ENCODE measurements at regions not wholly inside any gene's neighbourhood (a gene's known extent, or its start where the extent isn't known, plus 50 kb on each side); places are given as distances from the start of the nearest gene placed in this dataset.
"Not testable (repeated sequence)": the region's sequence is repeated elsewhere in the genome, so short reads cannot be mapped to it uniquely, and the experiment has no call there.

DNA sequence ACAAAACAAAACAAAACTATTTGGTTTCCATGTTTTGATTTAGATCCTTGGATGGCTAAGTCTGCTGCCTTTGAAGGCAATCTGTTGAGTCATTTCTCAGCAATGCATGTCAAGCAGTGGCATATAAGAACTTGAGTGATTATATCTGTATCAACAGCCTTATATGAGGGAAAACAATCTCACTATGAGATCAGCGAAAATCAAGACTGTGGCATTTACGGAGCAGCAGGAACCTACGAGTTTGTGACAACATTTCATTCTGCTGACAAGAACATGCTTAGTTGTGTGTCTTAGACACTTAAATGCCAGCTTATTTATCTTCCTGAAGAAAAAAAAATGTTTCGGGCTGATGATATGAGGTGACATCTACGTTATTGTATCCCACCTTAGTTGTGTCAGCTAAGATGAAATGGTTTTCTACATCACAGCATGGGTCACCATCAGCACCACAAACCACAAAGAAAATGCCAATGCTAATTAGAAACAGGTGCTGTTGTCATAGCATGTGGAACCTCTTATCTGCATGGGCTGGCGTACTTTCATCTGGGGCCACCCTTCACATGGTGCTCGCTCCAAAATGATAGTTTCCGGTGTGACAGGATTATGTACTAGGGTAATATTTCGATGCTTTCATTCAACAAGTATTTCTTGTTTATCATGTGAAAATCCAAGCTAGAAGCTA, 1085.5 kb downstream of the SORCS1 start:
- DNase-seq: peak in 1 of 3 donors; percentile 12

DNA sequence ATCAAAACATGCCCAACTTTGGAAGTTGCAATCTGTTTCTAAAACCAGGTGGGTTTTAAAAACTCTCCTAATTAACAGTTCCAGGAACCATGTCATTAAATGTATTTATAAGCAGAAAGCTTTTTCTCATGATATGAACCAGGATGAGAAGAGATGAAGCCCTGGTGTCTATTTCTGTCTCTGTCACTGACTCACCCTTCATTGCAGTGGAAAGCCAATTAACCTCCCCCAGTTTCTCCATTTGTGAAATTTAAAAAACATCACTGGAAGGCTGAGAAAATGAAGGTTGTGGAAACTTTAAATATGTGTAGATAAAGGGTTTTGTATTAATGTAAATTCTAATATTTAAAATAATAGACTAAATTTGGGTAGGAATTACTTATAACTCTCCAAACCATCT, 1088.0 kb downstream of the SORCS1 start:
- no peak for DNase-seq

DNA sequence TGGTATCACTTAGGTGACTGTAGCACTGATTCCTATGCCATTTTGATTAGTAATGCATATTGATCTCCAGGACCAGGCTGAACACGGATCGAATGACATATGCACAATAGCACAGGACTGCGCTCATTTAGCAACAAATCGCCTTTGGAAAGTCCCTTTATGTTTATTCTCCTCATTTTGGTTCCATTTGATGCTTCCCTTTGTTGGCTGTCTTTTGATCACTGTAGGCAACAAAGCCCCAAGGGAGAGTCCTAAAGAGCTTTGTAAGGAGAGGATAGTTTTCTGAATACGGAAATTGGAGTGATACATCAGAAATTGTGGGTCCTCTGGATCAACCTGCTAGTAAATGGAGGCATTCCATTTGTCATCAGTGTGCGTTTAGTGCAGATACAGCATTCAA, 1111.4 kb downstream of the SORCS1 start:
- no peak for DNase-seq

DNA sequence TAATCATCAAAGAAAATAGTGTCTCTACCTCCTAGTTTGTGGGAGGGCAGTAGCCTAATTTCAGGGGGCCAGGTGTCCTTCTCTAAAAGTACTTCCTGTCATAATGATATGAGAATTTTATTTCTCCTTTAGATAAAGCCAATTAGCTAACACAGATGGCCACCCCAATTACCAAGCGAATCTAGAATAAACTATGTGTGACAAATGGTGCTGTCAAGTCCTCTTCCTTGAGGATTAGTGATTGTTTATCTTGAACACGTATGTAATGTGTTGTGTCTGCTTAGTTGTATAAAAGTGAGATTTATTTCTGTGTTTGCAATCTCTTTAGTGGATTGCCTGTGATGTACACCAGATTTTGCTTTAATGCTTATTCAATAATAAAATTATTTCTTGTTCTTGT, 1120.0 kb downstream of the SORCS1 start:
- no peak for DNase-seq

DNA sequence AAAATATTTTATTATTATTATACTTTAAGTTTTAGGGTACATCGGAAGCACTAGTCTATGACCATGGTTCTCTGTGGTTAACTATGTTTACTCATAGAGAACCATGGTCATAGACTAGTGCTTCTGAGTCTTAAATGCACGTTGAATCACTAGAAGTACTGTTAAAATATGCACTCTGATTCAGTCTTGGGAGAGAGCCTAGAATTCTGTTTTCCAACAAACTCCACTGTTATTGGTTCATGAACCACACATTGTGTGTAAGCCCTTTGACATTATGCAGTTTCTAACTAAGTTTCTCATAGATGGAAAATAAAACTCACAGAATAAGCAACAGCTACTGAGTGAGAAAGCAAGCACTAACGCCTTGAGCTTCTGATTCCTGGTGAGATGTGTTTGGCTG, 1120.6 kb downstream of the SORCS1 start:
- DNase-seq: peak; percentile 8 to 45 (median 45)

DNA sequence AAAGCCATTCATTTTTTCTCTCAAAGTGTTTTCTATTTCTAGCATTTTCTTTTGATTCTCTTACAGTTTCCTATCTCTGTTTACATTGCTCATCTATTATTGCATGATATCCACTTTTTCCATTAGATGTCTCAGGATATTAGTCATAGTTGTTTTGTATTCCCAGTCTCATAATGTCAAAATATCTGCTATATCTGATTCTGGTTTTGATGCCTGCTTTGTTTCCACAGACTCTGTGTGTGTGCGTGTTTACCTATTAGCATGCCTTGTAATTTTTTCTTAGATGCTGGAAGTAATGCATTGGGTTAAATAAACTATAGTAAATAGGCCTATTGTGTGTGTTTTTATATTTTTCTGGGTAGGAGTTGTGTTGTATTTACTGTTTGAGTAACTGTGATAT, 1126.3 kb downstream of the SORCS1 start:
- DNase-seq: no peak

DNA sequence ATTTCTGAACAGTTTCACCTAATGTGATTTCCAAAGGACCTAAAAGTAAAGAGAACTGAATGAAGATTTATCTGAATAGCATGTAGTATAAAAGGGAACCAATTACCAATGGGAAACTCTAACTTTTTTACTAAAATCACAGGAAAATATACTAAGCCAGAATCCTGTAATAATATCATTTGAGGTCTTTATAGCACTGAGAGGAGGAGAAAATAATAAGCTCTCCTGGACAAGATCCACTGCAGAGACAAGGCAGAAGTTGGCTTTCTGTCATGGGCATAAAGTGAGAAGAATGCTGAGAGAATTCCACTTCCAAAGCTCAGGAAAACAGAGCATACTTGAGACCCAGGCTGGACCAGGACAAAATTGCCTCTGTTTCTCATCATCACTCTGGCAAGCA, 1131.4 kb downstream of the SORCS1 start:
- no peak for DNase-seq

DNA sequence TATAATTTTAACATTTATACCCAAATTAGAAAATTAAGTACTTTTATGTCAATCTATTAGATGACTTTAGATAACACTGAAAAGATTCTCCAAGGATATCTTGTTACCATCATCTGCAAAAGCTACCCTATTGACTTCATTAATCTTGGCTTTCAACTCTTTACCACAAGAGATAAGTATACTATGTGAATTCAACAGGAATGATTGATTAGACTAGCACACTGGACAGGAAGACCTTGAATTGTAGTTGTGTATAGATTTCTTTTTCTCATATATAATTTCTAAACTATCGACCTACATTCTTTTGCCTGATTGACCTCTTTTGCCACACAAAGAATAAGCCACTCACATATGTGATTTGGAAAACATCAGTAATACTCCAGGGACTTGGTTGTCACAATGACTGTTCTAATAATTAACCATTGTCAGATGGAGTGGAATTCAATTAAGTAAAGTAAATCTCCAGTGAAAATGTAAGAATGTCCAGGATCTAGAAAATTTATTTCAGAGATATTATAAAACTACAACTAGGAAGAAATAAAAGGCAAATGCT, 1132.0 kb downstream of the SORCS1 start:
- no peak for DNase-seq

DNA sequence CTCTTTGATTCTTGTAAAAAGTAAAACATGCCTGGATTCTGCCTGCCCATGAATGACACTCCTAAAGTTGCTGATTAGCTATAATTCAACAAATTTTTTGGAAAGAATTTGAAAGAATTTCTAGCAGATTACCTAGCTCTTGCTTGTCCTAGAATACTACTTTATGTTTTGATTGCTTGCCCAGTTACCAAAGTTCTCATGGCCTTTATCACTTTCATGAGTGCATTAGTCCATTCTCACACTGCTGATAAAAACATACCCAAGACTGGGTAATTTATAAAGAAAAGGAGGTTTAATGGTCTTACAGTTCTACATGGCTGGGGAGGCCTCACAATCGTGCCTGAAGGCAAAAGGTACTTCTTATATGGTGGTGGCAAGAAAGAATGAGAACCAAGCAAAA, 1137.3 kb downstream of the SORCS1 start:
- no peak for DNase-seq

DNA sequence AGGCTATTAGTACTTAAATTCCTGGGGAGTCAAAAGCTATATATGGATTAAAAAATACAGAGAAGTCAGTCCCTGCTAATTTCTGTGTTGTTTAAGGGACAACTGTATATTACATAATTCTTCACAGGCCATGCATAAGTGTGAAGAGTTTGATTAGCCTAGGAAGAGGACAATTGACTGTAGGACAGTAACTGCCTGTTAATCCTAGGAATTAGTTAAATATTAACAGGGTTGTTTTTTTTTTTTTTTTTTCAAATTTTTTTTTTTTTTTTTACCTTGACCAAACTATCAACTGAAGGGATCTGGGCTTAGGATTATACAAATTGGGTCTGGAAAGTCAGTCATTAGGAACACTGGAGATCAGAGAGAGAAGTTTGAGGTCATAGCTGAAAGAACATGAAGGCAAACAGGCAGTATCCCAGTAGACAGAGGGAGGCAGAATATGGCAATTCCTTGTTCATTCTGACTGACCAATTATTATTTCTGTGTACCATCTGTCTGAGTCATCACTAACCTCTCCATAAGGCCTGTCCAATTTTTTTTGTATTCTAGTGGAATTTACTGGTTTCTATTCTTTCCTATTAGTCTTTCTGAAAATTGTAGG, 1139.2 kb downstream of the SORCS1 start:
- no peak for DNase-seq

DNA sequence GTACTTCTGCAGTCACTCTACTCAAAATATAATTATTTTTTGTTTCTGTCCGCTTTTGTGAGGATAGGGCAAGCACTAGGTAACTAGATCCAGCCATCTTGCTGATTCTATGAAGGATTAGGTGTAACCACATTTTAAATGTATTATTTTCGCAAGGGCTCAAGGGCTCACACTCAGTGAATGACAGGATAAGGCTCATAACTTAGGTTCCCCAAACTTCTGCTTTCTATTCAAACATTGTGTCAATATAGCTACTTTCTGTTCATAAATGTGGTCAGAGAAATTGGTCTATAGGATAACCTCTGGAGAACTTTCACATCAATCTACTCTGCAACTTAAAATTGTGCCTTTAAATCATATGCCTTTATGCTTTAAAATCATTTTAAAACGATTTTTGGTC, 1141.2 kb downstream of the SORCS1 start:
- no peak for DNase-seq

DNA sequence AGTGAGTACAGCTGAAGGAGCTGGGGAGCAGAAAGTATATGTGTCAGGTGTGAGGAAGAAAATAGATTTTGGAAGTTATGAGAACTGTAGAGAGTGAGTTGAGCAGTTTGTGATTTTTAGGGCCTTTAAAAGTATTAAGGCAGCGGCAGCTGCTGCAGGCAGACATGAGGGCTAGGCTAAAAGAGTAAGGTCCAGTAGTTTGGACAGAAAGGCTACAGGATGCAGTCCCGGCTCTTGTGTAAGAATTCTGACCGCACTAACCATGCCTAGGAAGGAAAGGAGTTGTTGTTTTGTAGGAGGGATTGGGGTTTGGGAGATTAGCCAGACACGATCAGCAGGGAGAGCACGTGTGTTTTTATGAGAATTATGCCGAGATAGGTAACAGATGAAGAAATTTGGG, 1144.9 kb downstream of the SORCS1 start:
- DNase-seq: not testable (repeated sequence)

DNA sequence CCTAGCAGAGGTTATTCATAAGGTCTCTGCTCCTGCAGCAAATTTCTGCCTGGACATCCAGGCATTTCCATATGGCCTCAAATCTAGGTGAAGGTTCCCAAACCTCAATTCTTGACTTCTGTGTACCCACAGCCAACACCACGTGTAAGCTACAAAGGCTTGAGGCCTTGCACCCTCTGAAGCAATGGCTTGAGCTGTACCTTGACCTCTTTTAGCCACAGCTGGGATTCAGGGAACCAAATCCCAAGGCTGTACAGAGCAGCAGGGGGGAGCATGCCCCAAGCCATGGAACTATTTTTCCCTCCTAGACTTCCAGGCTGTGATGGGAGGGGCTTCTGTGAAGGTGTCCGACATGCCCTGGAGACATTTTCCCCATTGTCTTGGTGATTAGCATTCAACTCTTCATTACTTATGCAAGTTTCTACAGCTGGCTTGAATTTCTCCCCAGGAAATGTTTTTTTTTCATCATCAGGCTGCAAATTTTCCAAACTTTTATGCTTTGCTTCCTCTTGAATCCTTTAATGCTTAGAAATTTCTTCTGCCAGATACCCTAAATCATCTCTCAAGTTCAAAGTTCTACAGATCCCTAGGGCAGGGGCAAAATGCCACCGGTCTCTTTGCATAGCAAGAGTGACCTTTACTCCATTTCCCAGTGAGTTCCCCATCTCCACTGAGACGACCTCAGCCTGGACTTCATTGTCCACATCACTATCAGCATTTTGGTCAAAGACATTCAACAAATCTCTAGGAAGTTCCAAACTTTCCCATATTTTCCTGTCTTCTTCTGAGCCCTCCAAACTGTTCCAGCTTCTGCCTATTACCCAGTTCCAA, 1148.9 kb downstream of the SORCS1 start:
- DNase-seq: not testable (repeated sequence)

DNA sequence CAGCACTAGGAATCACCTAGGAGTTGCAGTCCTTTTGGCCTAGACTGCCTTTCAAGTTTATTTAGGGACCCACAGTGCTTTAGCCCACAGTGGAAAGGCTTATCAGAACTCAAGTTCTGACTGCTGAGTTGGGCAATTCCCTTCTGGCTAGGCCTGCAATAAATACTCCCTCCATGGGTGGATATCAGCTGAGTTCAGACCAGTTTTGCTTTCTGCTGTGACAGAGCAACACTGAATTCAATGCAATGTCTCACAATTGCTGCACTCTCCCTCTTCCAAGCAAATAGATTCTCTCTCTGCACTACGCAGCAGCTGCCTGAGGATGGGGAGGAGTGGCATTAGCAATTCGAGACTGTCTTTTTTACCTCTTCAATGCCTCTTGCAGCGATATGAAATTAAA, 1153.3 kb downstream of the SORCS1 start:
- no peak for DNase-seq

DNA sequence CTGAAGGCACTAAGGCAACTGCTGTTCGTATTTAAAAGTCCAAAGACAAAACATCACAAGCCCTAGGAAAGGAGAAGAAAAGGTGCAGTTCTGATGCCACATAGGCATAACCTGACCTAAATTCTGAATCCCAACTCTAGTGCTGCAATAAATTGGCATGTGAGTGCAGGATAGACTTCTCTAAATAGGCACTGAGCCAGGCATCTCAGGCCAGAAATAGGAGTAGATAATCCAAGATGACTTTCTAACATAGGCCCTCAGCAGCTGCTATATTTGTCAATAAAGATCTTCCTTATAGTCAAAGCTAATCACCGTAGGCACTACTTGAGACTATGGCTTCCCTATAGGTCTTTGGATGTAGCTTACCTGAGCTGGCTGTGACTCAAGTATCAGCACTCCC, 1163.8 kb downstream of the SORCS1 start:
- peak in 2 of 3 donors; percentile 12 to 46 for DNase-seq

DNA sequence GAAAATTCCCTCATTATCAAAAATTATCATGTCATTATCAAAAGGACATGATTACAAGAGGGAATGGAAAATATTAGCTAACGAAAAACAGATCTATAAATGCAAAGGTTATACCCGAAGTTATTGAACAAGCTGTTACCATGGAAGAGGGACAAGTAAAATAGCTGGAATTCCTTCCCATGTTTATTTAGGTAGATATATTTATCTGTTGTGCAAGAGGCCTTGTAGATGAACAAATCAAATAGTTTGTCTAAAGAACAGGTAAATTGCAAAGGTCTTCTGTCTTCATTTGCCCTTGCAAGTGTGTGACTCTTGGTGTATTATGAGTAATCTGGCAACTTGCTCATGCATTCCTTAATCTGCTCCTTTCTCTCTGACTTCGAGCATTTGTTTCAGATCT, 1170.9 kb downstream of the SORCS1 start:
- no peak for DNase-seq

DNA sequence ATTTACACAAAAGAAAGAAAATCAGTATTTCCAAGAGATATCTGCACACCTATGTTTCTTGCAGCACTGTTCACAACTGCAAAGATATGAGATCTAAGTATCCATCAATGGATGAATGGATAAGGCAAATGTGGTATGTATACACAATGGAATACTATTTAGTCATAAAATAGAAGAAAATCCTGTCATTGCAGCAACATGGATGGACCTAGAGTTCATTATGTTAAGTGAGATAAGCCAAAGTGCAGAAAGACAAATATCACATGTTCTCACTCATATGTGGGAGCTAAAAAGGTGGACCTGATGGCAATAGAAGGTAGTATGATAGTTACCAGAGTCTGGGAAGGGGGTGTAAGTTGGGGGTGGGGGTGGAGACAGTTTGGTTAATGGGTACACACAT, 1171.6 kb downstream of the SORCS1 start:
- no peak for DNase-seq

DNA sequence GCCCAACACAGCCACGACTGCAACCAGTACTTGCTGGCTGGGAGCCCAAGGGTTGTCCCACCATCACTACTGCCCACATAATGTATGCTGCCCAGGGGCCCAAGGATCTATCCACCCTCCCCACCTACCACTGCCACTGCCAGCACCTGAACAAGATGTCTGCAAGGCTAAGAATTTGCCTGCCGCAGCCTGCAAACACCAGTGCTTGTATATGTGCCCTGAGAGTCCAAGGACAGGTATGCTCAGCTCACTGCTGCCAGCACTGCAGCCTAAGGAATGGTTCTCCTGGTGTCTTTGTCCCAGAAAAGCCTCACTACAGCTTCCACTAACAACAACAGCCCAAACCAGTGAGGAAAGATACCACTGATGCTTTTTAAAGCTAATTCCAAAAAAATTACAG, 1174.0 kb downstream of the SORCS1 start:
- DNase-seq: no peak

DNA sequence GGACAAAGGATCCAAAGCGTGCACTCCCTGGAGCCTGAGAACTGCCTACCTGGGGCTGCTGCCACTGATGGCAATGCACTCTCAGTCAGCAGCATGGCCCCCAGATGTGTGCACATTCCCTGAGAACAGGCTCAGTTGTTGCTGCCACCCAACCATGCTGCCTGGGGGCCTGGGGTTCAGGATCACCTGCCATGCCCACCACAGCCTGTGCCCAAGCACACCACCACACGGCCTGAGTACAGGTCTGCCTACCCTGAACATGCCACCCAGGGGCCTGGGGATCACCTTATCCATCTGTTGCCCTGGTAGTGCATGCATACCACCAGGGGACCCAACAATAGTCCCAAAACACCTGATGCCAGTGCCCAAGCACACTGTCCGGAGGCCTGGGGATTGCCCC, 1174.5 kb downstream of the SORCS1 start:
- DNase-seq: no peak

DNA sequence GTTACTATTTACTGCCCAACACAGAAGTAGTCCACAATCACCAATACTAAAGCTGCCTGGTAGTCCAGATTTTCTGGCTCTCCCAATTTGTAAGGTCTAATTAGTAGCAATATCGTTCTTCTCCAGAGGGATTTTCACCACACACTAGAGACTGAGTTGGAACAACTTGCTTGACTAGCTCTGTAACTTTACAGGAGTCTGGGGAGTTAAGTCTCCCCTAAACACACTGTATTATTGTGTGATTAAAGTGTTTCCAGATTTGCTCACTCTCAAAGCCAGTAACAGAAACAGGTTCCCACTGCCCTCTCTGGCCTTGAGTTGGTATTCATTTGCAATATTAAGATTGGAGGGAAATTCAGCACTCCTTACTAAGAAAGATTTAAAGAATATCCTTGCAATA, 1175.7 kb downstream of the SORCS1 start:
- no peak for DNase-seq

DNA sequence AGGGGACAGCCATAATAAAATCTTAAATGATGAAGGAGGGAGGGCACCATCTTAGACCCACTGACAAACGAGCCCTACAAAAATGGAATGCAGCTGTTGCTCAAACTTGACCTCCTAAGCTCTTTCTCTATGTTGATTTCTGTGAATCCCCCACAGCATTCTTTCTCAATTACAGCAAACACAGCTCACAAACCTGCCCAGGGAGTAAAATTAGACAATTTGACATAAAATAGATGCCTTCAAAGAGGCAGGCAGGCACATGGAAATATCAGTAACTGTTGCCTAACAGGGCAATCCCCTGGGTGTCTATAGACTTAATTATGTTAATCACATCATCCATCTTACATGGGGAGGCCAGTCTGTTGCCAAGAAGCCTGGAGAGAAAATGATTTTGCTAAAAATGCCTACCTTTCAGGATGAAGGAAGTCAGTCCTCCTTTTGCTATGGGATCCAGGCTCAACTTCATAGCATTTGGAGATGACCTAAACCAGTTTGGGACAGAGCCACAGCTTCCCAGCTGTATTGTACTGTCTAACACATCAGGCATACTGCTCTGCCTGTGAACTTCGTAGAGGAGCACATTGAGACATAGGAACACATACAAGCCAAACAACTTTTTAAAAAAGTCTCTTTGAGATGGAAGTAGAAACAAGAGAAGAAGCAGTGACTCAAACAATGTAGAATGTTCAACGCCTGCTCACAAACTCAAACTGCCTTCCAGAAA, 1177.4 kb downstream of the SORCS1 start:
- peak; percentile 34 to 86 (median 71) for DNase-seq

DNA sequence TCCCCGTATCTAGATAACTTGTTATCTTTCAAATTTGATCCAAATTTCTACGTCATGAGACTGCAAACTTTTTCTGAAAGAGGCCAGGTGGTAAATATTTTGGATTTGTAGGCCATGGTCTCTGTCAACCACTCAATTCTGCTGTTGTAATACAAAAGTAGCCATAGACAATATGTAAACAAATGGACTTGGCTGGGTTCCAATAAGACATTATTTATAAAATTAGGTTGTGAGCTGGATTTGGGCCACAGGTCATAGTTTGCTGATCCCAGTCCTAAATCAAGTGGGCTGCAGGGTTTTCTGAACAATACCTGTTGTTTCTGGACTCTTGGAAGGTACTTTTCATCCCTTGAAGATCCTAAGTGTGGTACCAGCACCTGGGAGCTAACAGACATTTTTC, 1178.0 kb downstream of the SORCS1 start:
- DNase-seq: no peak

All from muscle of back (tissue), 3 donors.